ENCODE measurements at regions not wholly inside any gene's neighbourhood (a gene's known extent, or its start where the extent isn't known, plus 50 kb on each side); places are given as distances from the start of the nearest gene placed in this dataset.

DNA sequence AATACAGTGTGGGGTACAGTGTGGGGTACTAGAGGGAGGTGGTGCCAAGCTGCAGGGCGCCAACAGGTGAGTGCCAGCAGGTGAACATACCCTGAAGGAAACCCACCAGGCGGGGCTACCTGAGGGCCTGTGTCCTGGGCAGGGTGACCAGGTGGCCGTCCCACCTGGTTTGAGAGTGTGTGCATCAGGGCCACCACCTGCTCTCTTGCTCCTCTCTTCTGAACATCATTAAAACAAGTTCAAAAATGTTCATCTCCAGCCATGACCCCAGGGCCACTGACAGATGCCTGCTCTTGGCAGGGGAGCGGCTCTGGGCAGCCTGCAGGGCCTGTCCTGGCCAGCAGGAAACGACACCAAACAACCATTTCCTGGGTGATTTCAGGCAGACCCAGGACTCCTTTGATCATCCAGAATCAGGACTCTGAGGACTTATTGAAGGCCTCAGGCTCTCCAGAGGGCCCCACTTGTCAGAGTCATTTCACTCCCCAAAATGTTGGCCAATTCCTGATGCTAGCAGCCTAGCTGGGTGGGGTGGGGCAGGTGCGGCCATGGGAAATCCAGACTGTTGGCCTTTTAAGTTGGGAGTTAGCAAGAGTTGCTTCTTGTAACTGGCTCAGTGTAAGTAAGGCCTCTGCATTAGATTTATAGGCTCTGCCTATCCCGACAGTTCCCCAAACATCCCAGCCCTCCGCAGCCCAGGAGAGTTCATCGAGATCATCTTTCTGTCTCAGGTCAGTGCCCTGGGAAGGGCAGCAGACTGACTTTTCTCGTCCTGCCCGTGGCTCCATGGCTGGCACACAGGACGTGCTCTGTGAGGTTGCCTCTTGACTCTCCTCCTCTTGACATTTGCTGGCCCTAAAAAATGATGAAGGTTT is 111.5 kb upstream of the ZNF236 start:
- Mint-ChIP-seq H3K27me3 (ENCODE audit: low read depth, unreplicated experiment) (peaks cover 16% of the 10 kb centered on the region), H3K9me3 (ENCODE audit: unreplicated experiment) (no peaks in the 10 kb centered on the region), H3K4me1 (ENCODE audit: low read depth, unreplicated experiment) (no peaks in the 10 kb centered on the region), H3K36me3 (ENCODE audit: low read depth, unreplicated experiment) (no peaks in the 10 kb centered on the region), H3K4me3 (ENCODE audit: unreplicated experiment) (no peak overlapping the region), H3K27ac (ENCODE audit: unreplicated experiment) (no peak overlapping the region)
- Histone ChIP-seq H3K27ac (ENCODE audit: low read depth, low read length) (no peak overlapping the region), H4K20me1 (ENCODE audit: insufficient read depth, low read length) (no peaks in the 10 kb centered on the region), H3K27me3 (ENCODE audit: insufficient read depth, low read length) (no peaks in the 10 kb centered on the region), H3K79me2 (ENCODE audit: insufficient read depth, low read length) (no peaks in the 10 kb centered on the region), H3K4me1 (ENCODE audit: insufficient read depth, low read length) (no peaks in the 10 kb centered on the region), H3K4me2 (ENCODE audit: low read length) (no peak overlapping the region), H3K4me3 (ENCODE audit: insufficient read depth, low read depth, low read length) (no peak overlapping the region), H2AFZ (ENCODE audit: low read depth, low read length) (no peak overlapping the region), H3K36me3 (ENCODE audit: insufficient read depth, low read length) (no peaks in the 10 kb centered on the region), H3K9me3 (ENCODE audit: insufficient read depth, low read depth, low read length) (no peaks in the 10 kb centered on the region), H3K9ac (ENCODE audit: low read length) (no peak overlapping the region)
- DNase-seq (ENCODE audit: low read depth): no peak
- no peak for TF ChIP-seq EZH2 (IDR thresholded peaks at IDR 0.05; ENCODE audit: insufficient read depth, low read length)
- FAIRE-seq: no peak

DNA sequence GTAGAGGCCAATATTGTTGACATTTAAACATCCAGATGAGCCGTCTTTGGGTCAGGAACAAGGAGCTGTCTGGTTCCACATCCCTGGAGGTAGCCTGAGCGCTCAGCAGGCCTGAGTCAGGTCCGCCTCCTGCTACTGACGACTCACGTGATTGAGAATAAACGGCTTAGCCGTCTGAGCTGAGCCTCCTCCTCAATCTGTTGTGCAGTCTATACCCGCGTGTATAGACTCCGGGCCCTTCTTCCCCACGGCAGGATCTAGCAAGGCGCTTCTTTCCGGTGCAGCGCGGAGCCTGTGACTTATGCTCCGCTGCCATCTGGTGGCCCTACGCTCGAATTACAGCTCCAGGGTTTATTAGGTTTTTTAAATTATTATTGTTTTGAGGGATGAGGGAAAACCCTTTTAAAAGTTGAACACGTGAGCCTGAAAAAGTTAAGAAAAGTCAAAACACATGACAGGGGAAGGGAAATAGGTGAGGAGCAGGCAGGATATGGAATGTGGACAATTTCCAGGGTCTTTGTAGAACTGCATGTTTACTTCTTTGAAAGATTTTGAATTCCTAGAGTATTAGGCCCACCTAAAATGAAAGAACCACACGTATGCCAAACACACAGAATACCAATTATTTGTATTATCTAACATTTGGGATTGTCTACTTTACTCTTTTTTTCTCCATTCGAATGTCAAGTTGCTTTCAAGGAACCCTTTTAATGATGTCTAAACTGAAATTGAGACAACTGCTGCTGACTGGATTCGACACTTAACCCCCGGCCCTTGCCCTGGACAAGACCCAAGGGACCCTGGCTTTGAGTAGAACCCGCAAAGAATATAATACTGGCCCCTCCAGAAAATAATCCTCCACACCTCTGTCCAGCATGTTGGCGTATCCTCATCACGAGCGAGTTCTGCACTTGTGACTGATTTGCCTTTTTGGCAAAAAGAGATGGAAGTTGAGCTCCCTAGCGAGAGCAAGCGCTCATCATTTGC is 112.4 kb upstream of the ZNF236 start:
- DNase-seq (ENCODE audit: low read depth) (peak; percentile 34), FAIRE-seq (no peak)
- TF ChIP-seq, protein P1, sequence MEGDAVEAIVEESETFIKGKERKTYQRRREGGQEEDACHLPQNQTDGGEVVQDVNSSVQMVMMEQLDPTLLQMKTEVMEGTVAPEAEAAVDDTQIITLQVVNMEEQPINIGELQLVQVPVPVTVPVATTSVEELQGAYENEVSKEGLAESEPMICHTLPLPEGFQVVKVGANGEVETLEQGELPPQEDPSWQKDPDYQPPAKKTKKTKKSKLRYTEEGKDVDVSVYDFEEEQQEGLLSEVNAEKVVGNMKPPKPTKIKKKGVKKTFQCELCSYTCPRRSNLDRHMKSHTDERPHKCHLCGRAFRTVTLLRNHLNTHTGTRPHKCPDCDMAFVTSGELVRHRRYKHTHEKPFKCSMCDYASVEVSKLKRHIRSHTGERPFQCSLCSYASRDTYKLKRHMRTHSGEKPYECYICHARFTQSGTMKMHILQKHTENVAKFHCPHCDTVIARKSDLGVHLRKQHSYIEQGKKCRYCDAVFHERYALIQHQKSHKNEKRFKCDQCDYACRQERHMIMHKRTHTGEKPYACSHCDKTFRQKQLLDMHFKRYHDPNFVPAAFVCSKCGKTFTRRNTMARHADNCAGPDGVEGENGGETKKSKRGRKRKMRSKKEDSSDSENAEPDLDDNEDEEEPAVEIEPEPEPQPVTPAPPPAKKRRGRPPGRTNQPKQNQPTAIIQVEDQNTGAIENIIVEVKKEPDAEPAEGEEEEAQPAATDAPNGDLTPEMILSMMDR (IDR thresholded peaks at IDR 0.05; ENCODE audit: insufficient read depth, low read depth, low read length): peak; percentile 90
- TF ChIP-seq EZH2 (IDR thresholded peaks at IDR 0.05; ENCODE audit: insufficient read depth, low read length): no peak

DNA sequence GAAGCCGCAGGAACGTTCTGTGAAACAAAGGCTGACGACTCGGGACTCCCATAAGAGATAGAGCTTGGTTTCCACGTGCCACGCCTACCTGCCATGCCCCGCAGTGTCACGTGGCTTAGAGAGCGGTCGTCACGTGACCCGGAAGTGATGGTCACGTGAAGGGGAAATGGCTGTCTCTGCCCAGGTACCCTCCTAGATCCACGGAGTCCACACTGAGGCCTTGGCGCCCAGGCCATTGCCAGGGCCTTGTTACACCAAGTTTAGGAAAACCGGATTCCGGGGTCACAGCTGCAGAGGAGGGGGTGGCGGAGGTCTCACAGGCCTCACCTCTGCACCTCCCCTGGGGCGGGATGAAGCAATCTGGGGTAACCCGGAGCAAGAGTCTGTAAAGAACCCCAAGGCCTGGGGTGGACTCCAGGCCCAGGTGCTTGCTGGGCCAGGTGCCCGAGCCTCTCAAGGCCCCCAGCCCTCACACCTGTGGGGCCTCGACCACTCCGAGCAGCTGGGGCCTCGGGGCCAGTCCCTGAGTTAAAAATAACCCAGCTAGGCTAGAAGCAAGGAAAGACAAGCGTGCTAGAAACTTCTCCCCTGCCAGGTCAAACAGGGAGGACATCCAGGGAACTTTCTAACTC is 113.5 kb upstream of the ZNF236 start:
- DNase-seq (ENCODE audit: low read depth) (no peak), FAIRE-seq (no peak)
- Mint-ChIP-seq H3K36me3 (ENCODE audit: low read depth, unreplicated experiment) (no peaks in the 10 kb centered on the region), H3K4me1 (ENCODE audit: low read depth, unreplicated experiment) (no peaks in the 10 kb centered on the region), H3K9me3 (ENCODE audit: unreplicated experiment) (no peaks in the 10 kb centered on the region), H3K4me3 (ENCODE audit: unreplicated experiment) (no peak overlapping the region), H3K27me3 (ENCODE audit: low read depth, unreplicated experiment) (peaks cover 9% of the 10 kb centered on the region), H3K27ac (ENCODE audit: unreplicated experiment) (peak overlapping the region; percentile 58)
- Histone ChIP-seq H3K27ac (ENCODE audit: low read depth, low read length) (no peak overlapping the region), H3K9me3 (ENCODE audit: insufficient read depth, low read depth, low read length) (no peaks in the 10 kb centered on the region), H3K4me2 (ENCODE audit: low read length) (no peak overlapping the region), H4K20me1 (ENCODE audit: insufficient read depth, low read length) (no peaks in the 10 kb centered on the region), H3K27me3 (ENCODE audit: insufficient read depth, low read length) (no peaks in the 10 kb centered on the region), H3K9ac (ENCODE audit: low read length) (no peak overlapping the region), H2AFZ (ENCODE audit: low read depth, low read length) (no peak overlapping the region), H3K79me2 (ENCODE audit: insufficient read depth, low read length) (no peaks in the 10 kb centered on the region), H3K4me3 (ENCODE audit: insufficient read depth, low read depth, low read length) (no peak overlapping the region), H3K36me3 (ENCODE audit: insufficient read depth, low read length) (no peaks in the 10 kb centered on the region), H3K4me1 (ENCODE audit: insufficient read depth, low read length) (no peaks in the 10 kb centered on the region)
- TF ChIP-seq, protein P1 (IDR thresholded peaks at IDR 0.05; ENCODE audit: insufficient read depth, low read depth, low read length): no peak
- no peak for TF ChIP-seq EZH2 (IDR thresholded peaks at IDR 0.05; ENCODE audit: insufficient read depth, low read length)

More for the DNA sequence above, 112.4 kb upstream of the ZNF236 start:
- peak overlapping the region; percentile 75 for H3K4me2 ChIP-seq (ENCODE audit: low read length)
- H3K36me3 ChIP-seq (ENCODE audit: insufficient read depth, low read length): no peaks in the 10 kb centered on the region
- peak overlapping the region; percentile 90 for H2AFZ ChIP-seq (ENCODE audit: low read depth, low read length)
- Mint-ChIP-seq H3K4me3 (ENCODE audit: unreplicated experiment) (no peak overlapping the region), H3K36me3 (ENCODE audit: low read depth, unreplicated experiment) (no peaks in the 10 kb centered on the region), H3K4me1 (ENCODE audit: low read depth, unreplicated experiment) (no peaks in the 10 kb centered on the region), H3K27me3 (ENCODE audit: low read depth, unreplicated experiment) (peaks cover 16% of the 10 kb centered on the region), H3K27ac (ENCODE audit: unreplicated experiment) (no peak overlapping the region), H3K9me3 (ENCODE audit: unreplicated experiment) (no peaks in the 10 kb centered on the region)
- no peaks in the 10 kb centered on the region for H4K20me1 ChIP-seq (ENCODE audit: insufficient read depth, low read length)
- H3K9me3 ChIP-seq (ENCODE audit: insufficient read depth, low read depth, low read length): no peaks in the 10 kb centered on the region
- no peaks in the 10 kb centered on the region for H3K79me2 ChIP-seq (ENCODE audit: insufficient read depth, low read length)
- no peaks in the 10 kb centered on the region for H3K27me3 ChIP-seq (ENCODE audit: insufficient read depth, low read length)
- no peaks in the 10 kb centered on the region for H3K4me1 ChIP-seq (ENCODE audit: insufficient read depth, low read length)
- no peak overlapping the region for H3K9ac ChIP-seq (ENCODE audit: low read length)
- H3K27ac ChIP-seq (ENCODE audit: low read depth, low read length): no peak overlapping the region
- no peak overlapping the region for H3K4me3 ChIP-seq (ENCODE audit: insufficient read depth, low read depth, low read length)

Measured in astrocyte (in vitro differentiated cells and primary cell).